ENCODE measurements at regions not wholly inside any gene's neighbourhood (a gene's known extent, or its start where the extent isn't known, plus 50 kb on each side); places are given as distances from the start of the nearest gene placed in this dataset.

DNA sequence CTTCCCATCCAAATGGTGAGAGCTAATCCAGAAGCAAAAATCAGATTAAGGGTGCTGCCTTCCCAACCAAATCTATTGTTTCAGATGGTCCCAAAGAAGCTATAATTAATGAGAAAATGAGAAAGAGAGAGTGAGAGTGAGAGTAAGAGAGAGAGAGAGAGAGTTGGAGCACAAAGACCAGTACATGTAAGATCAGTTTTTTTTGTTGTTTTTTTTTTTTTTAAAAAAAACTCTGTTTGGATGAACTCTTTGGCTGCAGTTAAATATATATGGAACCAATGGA is 305.6 kb downstream of the PTEN start:
- Histone ChIP-seq H3K4me1 (ENCODE audit: control insufficient read depth in 2 of 2, insufficient read depth in 2 of 2, low read length in 2 of 2) (peaks cover 0 to 5% of the 10 kb centered on the region in 2 donors), H3K4me3 (ENCODE audit: control extremely low read depth in 1 of 5, extremely low read depth in 1 of 5, insufficient read depth in 1 of 5, low read depth in 2 of 5, low read length in 4 of 5) (no peak overlapping the region), H3K27ac (ENCODE audit: low read length in 2 of 2) (no peak overlapping the region), H3K9ac (ENCODE audit: low read length) (no peak overlapping the region), H3K9me3 (ENCODE audit: control extremely low read depth in 1 of 3, control insufficient read depth in 2 of 3, insufficient read depth in 1 of 3, low read length in 2 of 3) (peaks cover 0 to 10% (median 0%) of the 10 kb centered on the region in 3 donors), H3K4me2 (replicated peaks; ENCODE audit: low read depth, low read length, poor library complexity, severe bottlenecking) (no peak overlapping the region), H3K36me3 (replicated peaks in 1 of 2; ENCODE audit: control extremely low read depth in 1 of 2, control insufficient read depth in 1 of 2, extremely low read depth in 1 of 2, insufficient read depth in 2 of 2, low read length in 1 of 2) (no peaks in the 10 kb centered on the region), H4K20me1 (ENCODE audit: control insufficient read depth, insufficient read depth, low read length, poor library complexity, severe bottlenecking) (no peaks in the 10 kb centered on the region), H3K27me3 (replicated peaks in 1 of 4; ENCODE audit: control extremely low read depth in 1 of 4, control insufficient read depth in 3 of 4, insufficient read depth in 4 of 4, low read length in 3 of 4) (no peaks in the 10 kb centered on the region), H3K79me2 (ENCODE audit: control insufficient read depth, insufficient read depth, low read length) (no peaks in the 10 kb centered on the region), H2AFZ (ENCODE audit: insufficient read depth, low read depth, low read length, poor library complexity, severe bottlenecking) (no peak overlapping the region)
- Mint-ChIP-seq H3K27ac (no peak overlapping the region), H3K4me1 (peaks cover 9% of the 10 kb centered on the region), H3K27me3 (no peaks in the 10 kb centered on the region), H3K4me3 (no peak overlapping the region), H3K9me3 (ENCODE audit: insufficient read depth) (no peaks in the 10 kb centered on the region)
- intact Hi-C loops (cut with micrococcal nuclease) = no loop called here
- DNase-seq = no peak
- TF ChIP-seq EZH2 (IDR thresholded peaks at IDR 0.05; ENCODE audit: borderline replicate concordance, insufficient read depth, low read depth, low read length, poor library complexity, severe bottlenecking) = no peak
- TF ChIP-seq, protein P1, sequence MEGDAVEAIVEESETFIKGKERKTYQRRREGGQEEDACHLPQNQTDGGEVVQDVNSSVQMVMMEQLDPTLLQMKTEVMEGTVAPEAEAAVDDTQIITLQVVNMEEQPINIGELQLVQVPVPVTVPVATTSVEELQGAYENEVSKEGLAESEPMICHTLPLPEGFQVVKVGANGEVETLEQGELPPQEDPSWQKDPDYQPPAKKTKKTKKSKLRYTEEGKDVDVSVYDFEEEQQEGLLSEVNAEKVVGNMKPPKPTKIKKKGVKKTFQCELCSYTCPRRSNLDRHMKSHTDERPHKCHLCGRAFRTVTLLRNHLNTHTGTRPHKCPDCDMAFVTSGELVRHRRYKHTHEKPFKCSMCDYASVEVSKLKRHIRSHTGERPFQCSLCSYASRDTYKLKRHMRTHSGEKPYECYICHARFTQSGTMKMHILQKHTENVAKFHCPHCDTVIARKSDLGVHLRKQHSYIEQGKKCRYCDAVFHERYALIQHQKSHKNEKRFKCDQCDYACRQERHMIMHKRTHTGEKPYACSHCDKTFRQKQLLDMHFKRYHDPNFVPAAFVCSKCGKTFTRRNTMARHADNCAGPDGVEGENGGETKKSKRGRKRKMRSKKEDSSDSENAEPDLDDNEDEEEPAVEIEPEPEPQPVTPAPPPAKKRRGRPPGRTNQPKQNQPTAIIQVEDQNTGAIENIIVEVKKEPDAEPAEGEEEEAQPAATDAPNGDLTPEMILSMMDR (IDR thresholded peaks at IDR 0.05) = no peak
- ATAC-seq (ENCODE audit: low read depth) = no peak
- ChIA-PET POLR2A (no interaction called here), CTCF (no interaction called here)

DNA sequence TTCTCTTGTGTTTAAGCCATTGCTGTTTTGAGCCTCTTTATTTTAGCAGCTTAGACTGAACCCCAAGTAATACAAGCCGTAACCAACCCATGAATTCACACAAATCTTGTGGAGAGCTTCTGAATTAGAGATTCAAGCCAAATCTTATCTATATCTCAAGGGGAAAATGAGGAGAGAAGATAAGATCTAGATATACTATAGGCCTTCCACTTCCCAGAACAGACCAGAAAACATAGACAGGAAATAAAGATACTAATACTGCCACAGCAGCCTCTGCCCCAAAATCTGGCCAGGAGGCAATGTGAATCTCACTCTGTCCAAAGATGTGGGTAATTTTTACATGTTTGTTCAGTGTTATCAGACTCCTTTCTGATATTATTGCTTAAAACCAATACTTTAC is 307.2 kb downstream of the PTEN start:
- no peak overlapping the region for H3K4me3 Mint-ChIP-seq
- H3K27ac Mint-ChIP-seq = no peak overlapping the region
- intact Hi-C loops (cut with micrococcal nuclease) = no loop called here

More for the DNA sequence above, 307.2 kb downstream of the PTEN start:
- POLR2A ChIA-PET = no interaction called here
- no peak overlapping the region for H3K4me2 ChIP-seq (replicated peaks; ENCODE audit: low read depth, low read length, poor library complexity, severe bottlenecking)
- no peak overlapping the region for H3K4me3 ChIP-seq (ENCODE audit: control extremely low read depth in 1 of 5, extremely low read depth in 1 of 5, insufficient read depth in 1 of 5, low read depth in 2 of 5, low read length in 4 of 5)
- no peak for DNase-seq
- H3K4me1 Mint-ChIP-seq = peaks cover 9% of the 10 kb centered on the region
- H3K27me3 Mint-ChIP-seq = no peaks in the 10 kb centered on the region
- H3K4me1 ChIP-seq (ENCODE audit: control insufficient read depth in 2 of 2, insufficient read depth in 2 of 2, low read length in 2 of 2) = peaks cover 0 to 5% of the 10 kb centered on the region in 2 donors
- H3K9me3 Mint-ChIP-seq (ENCODE audit: insufficient read depth) = peaks cover 4% of the 10 kb centered on the region
- no peak overlapping the region for H2AFZ ChIP-seq (ENCODE audit: insufficient read depth, low read depth, low read length, poor library complexity, severe bottlenecking)
- peaks cover 0 to 12% (median 0%) of the 10 kb centered on the region in 3 donors for H3K9me3 ChIP-seq (ENCODE audit: control extremely low read depth in 1 of 3, control insufficient read depth in 2 of 3, insufficient read depth in 1 of 3, low read length in 2 of 3)
- no peaks in the 10 kb centered on the region for H4K20me1 ChIP-seq (ENCODE audit: control insufficient read depth, insufficient read depth, low read length, poor library complexity, severe bottlenecking)
- no peak for ATAC-seq (ENCODE audit: low read depth)
- no peaks in the 10 kb centered on the region for H3K79me2 ChIP-seq (ENCODE audit: control insufficient read depth, insufficient read depth, low read length)
- no peak for TF ChIP-seq EZH2 (IDR thresholded peaks at IDR 0.05; ENCODE audit: borderline replicate concordance, insufficient read depth, low read depth, low read length, poor library complexity, severe bottlenecking)
- TF ChIP-seq, protein P1 (IDR thresholded peaks at IDR 0.05) = no peak
- H3K27me3 ChIP-seq (replicated peaks in 1 of 4; ENCODE audit: control extremely low read depth in 1 of 4, control insufficient read depth in 3 of 4, insufficient read depth in 4 of 4, low read length in 3 of 4) = no peaks in the 10 kb centered on the region
- no peaks in the 10 kb centered on the region for H3K36me3 ChIP-seq (replicated peaks in 1 of 2; ENCODE audit: control extremely low read depth in 1 of 2, control insufficient read depth in 1 of 2, extremely low read depth in 1 of 2, insufficient read depth in 2 of 2, low read length in 1 of 2)
- CTCF ChIA-PET = interaction anchor here (1.2 to 1.3 kb wide), 2 partner anchors 40 to 219 kb away, joined by 3 to 4 read pairs; no protein-coding TSS in a partner anchor
- H3K9ac ChIP-seq (ENCODE audit: low read length) = no peak overlapping the region
- H3K27ac ChIP-seq (ENCODE audit: low read length in 2 of 2) = no peak overlapping the region
- WGBS (ENCODE audit: insufficient coverage) = no CpG with 5 or more reads among the region's 1 CpG

Data from B cell (primary cell).